ENCODE measurements at regions not wholly inside any gene's neighbourhood (a gene's known extent, or its start where the extent isn't known, plus 50 kb on each side); places are given as distances from the start of the nearest gene placed in this dataset.

GRCh38 chr13:68467160-68467559 is 1237.0 kb upstream of the PCDH9 start:
- no peaks in the 10 kb centered on the region for H3K9me3 ChIP-seq
- in situ Hi-C loops (cut with MboI; ENCODE audit: low sequenced_read_pairs), result no loop called here
- H3K4me1 ChIP-seq, result no peaks in the 10 kb centered on the region

GRCh38 chr13:68440874-68441273 is 1210.7 kb upstream of the PCDH9 start:
- H3K4me3 ChIP-seq, result no peak overlapping the region
- no peaks in the 10 kb centered on the region; the same call in 1 of the 2 replicates for H3K4me1 ChIP-seq
- no peaks in the 10 kb centered on the region for H3K36me3 ChIP-seq (replicated peaks)
- no peak for DNase-seq (ENCODE audit: low spot score in 2 of 2)
- in situ Hi-C loops (cut with MboI; ENCODE audit: low sequenced_read_pairs), result no loop called here
- no peaks in the 10 kb centered on the region for H3K9me3 ChIP-seq
- H3K27me3 ChIP-seq (ENCODE audit: low read depth), result no peaks in the 10 kb centered on the region

More at GRCh38 chr13:68467160-68467559, 1237.0 kb upstream of the PCDH9 start:
- Histone ChIP-seq H3K4me3 (no peak overlapping the region), H3K27me3 (ENCODE audit: low read depth) (no peaks in the 10 kb centered on the region), H3K36me3 (replicated peaks) (no peaks in the 10 kb centered on the region)
- DNase-seq (ENCODE audit: low spot score in 2 of 2), result no peak

GRCh38 chr13:68439817-68440216 is 1209.7 kb upstream of the PCDH9 start:
- no peak overlapping the region for H3K4me3 ChIP-seq
- H3K36me3 ChIP-seq (replicated peaks), result no peaks in the 10 kb centered on the region
- H3K4me1 ChIP-seq, result no peaks in the 10 kb centered on the region; the same call in 1 of the 2 replicates
- no peaks in the 10 kb centered on the region for H3K9me3 ChIP-seq
- in situ Hi-C loops (cut with MboI; ENCODE audit: low sequenced_read_pairs), result no loop called here
- no peak for DNase-seq (ENCODE audit: low spot score in 2 of 2)
- no peaks in the 10 kb centered on the region for H3K27me3 ChIP-seq (ENCODE audit: low read depth)

GRCh38 chr13:68428292-68428691 is 1198.2 kb upstream of the PCDH9 start:
- no peaks in the 10 kb centered on the region; the same call in 1 of the 2 replicates for H3K4me1 ChIP-seq

GRCh38 chr13:68417801-68418200 is 1187.7 kb upstream of the PCDH9 start:
- in situ Hi-C loops (cut with MboI; ENCODE audit: low sequenced_read_pairs), result no loop called here
- Histone ChIP-seq H3K36me3 (replicated peaks) (no peaks in the 10 kb centered on the region), H3K4me1 (no peaks in the 10 kb centered on the region), H3K9me3 (peaks cover 3% of the 10 kb centered on the region; the same call in 1 of the 2 replicates), H3K27me3 (ENCODE audit: low read depth) (no peaks in the 10 kb centered on the region), H3K4me3 (no peak overlapping the region)
- no peak for DNase-seq (ENCODE audit: low spot score in 2 of 2)

More at GRCh38 chr13:68428292-68428691, 1198.2 kb upstream of the PCDH9 start:
- no peak for DNase-seq (ENCODE audit: low spot score in 2 of 2)
- in situ Hi-C loops (cut with MboI; ENCODE audit: low sequenced_read_pairs), result no loop called here
- Histone ChIP-seq H3K9me3 (no peaks in the 10 kb centered on the region), H3K27me3 (ENCODE audit: low read depth) (no peaks in the 10 kb centered on the region), H3K36me3 (replicated peaks) (no peaks in the 10 kb centered on the region), H3K4me3 (no peak overlapping the region)

GRCh38 chr13:68410007-68410406 is 1179.9 kb upstream of the PCDH9 start:
- Histone ChIP-seq H3K4me3 (no peak overlapping the region), H3K9me3 (no peaks in the 10 kb centered on the region), H3K27me3 (ENCODE audit: low read depth) (no peaks in the 10 kb centered on the region), H3K36me3 (replicated peaks) (no peaks in the 10 kb centered on the region), H3K4me1 (no peaks in the 10 kb centered on the region)
- DNase-seq (ENCODE audit: low spot score in 2 of 2), result no peak
- in situ Hi-C loops (cut with MboI; ENCODE audit: low sequenced_read_pairs), result no loop called here

- H3K4me1 ChIP-seq, result no peaks in the 10 kb centered on the region
- DNase-seq (ENCODE audit: low spot score in 2 of 2), result no peak
- in situ Hi-C loops (cut with MboI; ENCODE audit: low sequenced_read_pairs), result no loop called here
- H3K9me3 ChIP-seq, result no peaks in the 10 kb centered on the region
- H3K36me3 ChIP-seq (replicated peaks), result no peaks in the 10 kb centered on the region
- H3K27me3 ChIP-seq (ENCODE audit: low read depth), result no peaks in the 10 kb centered on the region
- H3K4me3 ChIP-seq, result no peak overlapping the region
Measured at GRCh38 chr13:68390987-68391386, 1160.9 kb upstream of the PCDH9 start.

- Histone ChIP-seq H3K4me1 (no peaks in the 10 kb centered on the region), H3K4me3 (no peak overlapping the region), H3K36me3 (replicated peaks) (no peaks in the 10 kb centered on the region), H3K9me3 (no peaks in the 10 kb centered on the region), H3K27me3 (ENCODE audit: low read depth) (no peaks in the 10 kb centered on the region)
- no peak for DNase-seq (ENCODE audit: low spot score in 2 of 2)
- in situ Hi-C loops (cut with MboI; ENCODE audit: low sequenced_read_pairs), result no loop called here
Measured at GRCh38 chr13:68386808-68387207, 1156.7 kb upstream of the PCDH9 start.

- Histone ChIP-seq H3K36me3 (replicated peaks) (no peaks in the 10 kb centered on the region), H3K4me3 (no peak overlapping the region), H3K9me3 (no peaks in the 10 kb centered on the region), H3K4me1 (peaks cover 17% of the 10 kb centered on the region), H3K27me3 (ENCODE audit: low read depth) (no peaks in the 10 kb centered on the region)
- in situ Hi-C loops (cut with MboI; ENCODE audit: low sequenced_read_pairs), result no loop called here
- peak; percentile 65 to 99 for DNase-seq (ENCODE audit: low spot score in 2 of 2)
Measured at GRCh38 chr13:68380041-68380973, 1150.2 kb upstream of the PCDH9 start.

GRCh38 chr13:68378294-68378693 is 1148.2 kb upstream of the PCDH9 start:
- in situ Hi-C loops (cut with MboI; ENCODE audit: low sequenced_read_pairs), result no loop called here

GRCh38 chr13:68375004-68375403 is 1144.9 kb upstream of the PCDH9 start:
- Histone ChIP-seq H3K4me1 (peaks cover 8% of the 10 kb centered on the region), H3K4me3 (no peak overlapping the region), H3K27me3 (ENCODE audit: low read depth) (no peaks in the 10 kb centered on the region), H3K36me3 (replicated peaks) (no peaks in the 10 kb centered on the region), H3K9me3 (no peaks in the 10 kb centered on the region)
- DNase-seq (ENCODE audit: low spot score in 2 of 2), result no peak
- in situ Hi-C loops (cut with MboI; ENCODE audit: low sequenced_read_pairs), result no loop called here

More at GRCh38 chr13:68378294-68378693, 1148.2 kb upstream of the PCDH9 start:
- no peak for DNase-seq (ENCODE audit: low spot score in 2 of 2)
- Histone ChIP-seq H3K4me1 (peaks cover 17% of the 10 kb centered on the region), H3K9me3 (no peaks in the 10 kb centered on the region), H3K36me3 (replicated peaks) (no peaks in the 10 kb centered on the region), H3K27me3 (ENCODE audit: low read depth) (no peaks in the 10 kb centered on the region), H3K4me3 (no peak overlapping the region)

- DNase-seq (ENCODE audit: low spot score in 2 of 2), result no peak
- Histone ChIP-seq H3K36me3 (replicated peaks) (no peaks in the 10 kb centered on the region), H3K27me3 (ENCODE audit: low read depth) (no peaks in the 10 kb centered on the region), H3K4me1 (no peaks in the 10 kb centered on the region), H3K9me3 (no peaks in the 10 kb centered on the region), H3K4me3 (no peak overlapping the region)
- in situ Hi-C loops (cut with MboI; ENCODE audit: low sequenced_read_pairs), result no loop called here
Measured at GRCh38 chr13:68369739-68370138, 1139.6 kb upstream of the PCDH9 start.

GRCh38 chr13:68368922-68369321 is 1138.8 kb upstream of the PCDH9 start:
- no peak for DNase-seq (ENCODE audit: low spot score in 2 of 2)
- in situ Hi-C loops (cut with MboI; ENCODE audit: low sequenced_read_pairs), result no loop called here
- no peaks in the 10 kb centered on the region for H3K9me3 ChIP-seq
- no peaks in the 10 kb centered on the region for H3K4me1 ChIP-seq
- H3K4me3 ChIP-seq, result no peak overlapping the region
- H3K27me3 ChIP-seq (ENCODE audit: low read depth), result no peaks in the 10 kb centered on the region
- no peaks in the 10 kb centered on the region for H3K36me3 ChIP-seq (replicated peaks)

- Histone ChIP-seq H3K4me1 (no peaks in the 10 kb centered on the region), H3K36me3 (replicated peaks) (no peaks in the 10 kb centered on the region), H3K9me3 (peaks cover 2% of the 10 kb centered on the region; the same call in 1 of the 2 replicates), H3K4me3 (no peak overlapping the region), H3K27me3 (ENCODE audit: low read depth) (no peaks in the 10 kb centered on the region)
- in situ Hi-C loops (cut with MboI; ENCODE audit: low sequenced_read_pairs), result no loop called here
- no peak for DNase-seq (ENCODE audit: low spot score in 2 of 2)
Measured at GRCh38 chr13:68359105-68359504, 1129.0 kb upstream of the PCDH9 start.

All from HAP-1 (cell line).